ENCODE measurements at regions not wholly inside any gene's neighbourhood (a gene's known extent, or its start where the extent isn't known, plus 50 kb on each side); places are given as distances from the start of the nearest gene placed in this dataset.
"Not testable (repeated sequence)": the region's sequence is repeated elsewhere in the genome, so short reads cannot be mapped to it uniquely, and the experiment has no call there.

- no peak overlapping the region for H3K9ac ChIP-seq (ENCODE audit: low read length)
- H3K4me1 ChIP-seq (ENCODE audit: insufficient read depth, low read length), result no peaks in the 10 kb centered on the region
- no peaks in the 10 kb centered on the region for H3K36me3 ChIP-seq (ENCODE audit: insufficient read depth, low read length)
- H3K27me3 ChIP-seq (ENCODE audit: control insufficient read depth in 1 of 2, insufficient read depth in 2 of 2, low read length in 2 of 2), result no peaks in the 10 kb centered on the region
- H3K4me3 ChIP-seq (ENCODE audit: low read depth in 1 of 2, low read length in 2 of 2), result no peak overlapping the region
- no peaks in the 10 kb centered on the region for H3K9me3 ChIP-seq (ENCODE audit: low read length)
- no peak overlapping the region for H3K27ac ChIP-seq (ENCODE audit: low read depth, low read length)
Measured at GRCh38 chr1:81287411-81288080, 513.2 kb upstream of the ADGRL2 start.

GRCh38 chr1:81270051-81270450 is 530.7 kb upstream of the ADGRL2 start:
- Histone ChIP-seq H3K9me3 (ENCODE audit: low read length) (no peaks in the 10 kb centered on the region), H3K4me1 (ENCODE audit: insufficient read depth, low read length) (no peaks in the 10 kb centered on the region), H3K9ac (ENCODE audit: low read length) (no peak overlapping the region)

DNA sequence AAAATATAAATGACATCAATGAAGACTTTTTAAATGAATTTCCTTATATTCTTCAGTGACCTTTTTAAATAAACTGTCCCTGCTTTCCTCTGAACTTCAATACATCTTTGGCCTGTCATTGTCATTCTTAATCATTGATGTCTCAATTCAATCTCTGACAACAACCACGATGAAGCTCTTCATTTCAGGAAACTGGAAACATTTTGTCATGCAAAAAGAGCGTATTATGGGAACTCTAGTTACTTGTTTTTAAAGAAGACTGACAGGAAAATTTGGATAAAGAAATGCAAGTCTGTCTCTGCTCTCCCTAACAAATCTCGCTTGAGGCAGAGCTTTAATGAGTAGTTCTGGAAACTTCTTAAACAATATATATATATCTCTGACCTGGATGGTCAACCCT is 535.8 kb upstream of the ADGRL2 start:
- no peaks in the 10 kb centered on the region for H3K27me3 ChIP-seq (ENCODE audit: control insufficient read depth in 1 of 2, insufficient read depth in 2 of 2, low read length in 2 of 2)
- no peaks in the 10 kb centered on the region for H3K36me3 ChIP-seq (ENCODE audit: insufficient read depth, low read length)
- no peaks in the 10 kb centered on the region for H3K4me1 ChIP-seq (ENCODE audit: insufficient read depth, low read length)
- H3K4me3 ChIP-seq (ENCODE audit: low read depth in 1 of 2, low read length in 2 of 2), result no peak overlapping the region
- H3K27ac ChIP-seq (ENCODE audit: low read depth, low read length), result no peak overlapping the region
- H3K9me3 ChIP-seq (ENCODE audit: low read length), result no peaks in the 10 kb centered on the region
- H3K9ac ChIP-seq (ENCODE audit: low read length), result no peak overlapping the region

More at GRCh38 chr1:81270051-81270450, 530.7 kb upstream of the ADGRL2 start:
- H3K27ac ChIP-seq (ENCODE audit: low read depth, low read length), result no peak overlapping the region
- no peak overlapping the region for H3K4me3 ChIP-seq (ENCODE audit: low read depth in 1 of 2, low read length in 2 of 2)
- H3K27me3 ChIP-seq (ENCODE audit: control insufficient read depth in 1 of 2, insufficient read depth in 2 of 2, low read length in 2 of 2), result no peaks in the 10 kb centered on the region
- no peaks in the 10 kb centered on the region for H3K36me3 ChIP-seq (ENCODE audit: insufficient read depth, low read length)

DNA sequence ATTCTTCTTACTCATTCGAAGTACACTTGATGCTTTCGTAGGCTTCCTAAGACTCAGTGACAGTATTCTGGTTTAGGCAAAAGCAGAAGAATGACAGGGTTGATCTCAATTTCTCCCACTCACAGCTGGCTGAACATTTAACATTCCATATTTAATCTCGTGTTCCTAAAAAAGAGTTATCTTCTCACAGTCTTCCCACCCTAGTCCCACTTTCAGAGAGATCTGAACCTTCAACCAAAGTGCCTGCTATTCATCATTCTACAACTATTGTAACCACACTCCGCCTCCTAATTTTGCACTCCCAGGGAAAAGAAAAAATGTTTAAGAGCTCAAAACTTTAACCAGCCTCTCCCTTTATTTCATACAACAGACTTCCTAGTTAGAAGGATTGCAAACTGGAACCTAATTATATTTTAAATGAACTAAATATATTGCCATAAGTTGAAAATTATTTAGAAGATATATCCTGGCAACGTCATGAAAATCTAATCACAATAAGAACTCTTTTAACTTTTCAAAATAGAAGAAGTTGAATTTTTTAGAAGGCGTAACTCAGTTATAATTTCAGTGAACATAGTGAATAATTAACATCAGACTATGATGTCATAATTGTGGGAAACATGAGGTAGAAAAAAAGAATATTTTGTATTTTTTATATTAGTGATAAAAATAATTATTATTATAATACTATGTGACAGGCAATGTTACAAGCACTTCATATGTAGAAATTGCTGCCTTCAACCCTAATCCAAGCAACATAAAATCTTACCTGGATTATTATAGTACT is 540.9 kb upstream of the ADGRL2 start:
- Histone ChIP-seq H3K27me3 (ENCODE audit: control insufficient read depth in 1 of 2, insufficient read depth in 2 of 2, low read length in 2 of 2) (no peaks in the 10 kb centered on the region), H3K36me3 (ENCODE audit: insufficient read depth, low read length) (no peaks in the 10 kb centered on the region), H3K4me3 (ENCODE audit: low read depth in 1 of 2, low read length in 2 of 2) (no peak overlapping the region), H3K4me1 (ENCODE audit: insufficient read depth, low read length) (no peaks in the 10 kb centered on the region), H3K9ac (ENCODE audit: low read length) (no peak overlapping the region), H3K27ac (ENCODE audit: low read depth, low read length) (no peak overlapping the region), H3K9me3 (ENCODE audit: low read length) (no peaks in the 10 kb centered on the region)

DNA sequence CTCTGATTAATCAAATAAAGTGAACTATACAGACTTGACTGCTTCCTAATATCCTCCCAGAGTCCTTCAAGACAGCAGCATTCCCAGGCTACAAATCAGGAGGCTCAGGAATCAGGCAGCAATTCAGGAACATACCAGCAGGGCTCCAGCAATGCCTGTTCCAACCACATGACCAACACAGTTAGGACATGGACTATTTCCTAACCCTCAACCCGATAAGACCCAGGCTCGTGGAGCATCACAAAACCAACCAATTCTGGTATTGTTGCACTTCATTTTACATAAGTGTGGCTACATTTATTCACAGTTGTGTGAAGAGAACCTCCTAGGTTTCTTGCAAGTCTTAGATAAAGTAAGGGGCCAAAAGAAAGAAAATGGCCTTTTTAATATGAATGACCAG is 546.2 kb upstream of the ADGRL2 start:
- Histone ChIP-seq H3K4me1 (ENCODE audit: insufficient read depth, low read length) (no peaks in the 10 kb centered on the region), H3K4me3 (ENCODE audit: low read depth in 1 of 2, low read length in 2 of 2) (no peak overlapping the region), H3K27me3 (ENCODE audit: control insufficient read depth in 1 of 2, insufficient read depth in 2 of 2, low read length in 2 of 2) (no peaks in the 10 kb centered on the region), H3K9me3 (ENCODE audit: low read length) (no peaks in the 10 kb centered on the region), H3K27ac (ENCODE audit: low read depth, low read length) (no peak overlapping the region), H3K9ac (ENCODE audit: low read length) (no peak overlapping the region), H3K36me3 (ENCODE audit: insufficient read depth, low read length) (no peaks in the 10 kb centered on the region)

DNA sequence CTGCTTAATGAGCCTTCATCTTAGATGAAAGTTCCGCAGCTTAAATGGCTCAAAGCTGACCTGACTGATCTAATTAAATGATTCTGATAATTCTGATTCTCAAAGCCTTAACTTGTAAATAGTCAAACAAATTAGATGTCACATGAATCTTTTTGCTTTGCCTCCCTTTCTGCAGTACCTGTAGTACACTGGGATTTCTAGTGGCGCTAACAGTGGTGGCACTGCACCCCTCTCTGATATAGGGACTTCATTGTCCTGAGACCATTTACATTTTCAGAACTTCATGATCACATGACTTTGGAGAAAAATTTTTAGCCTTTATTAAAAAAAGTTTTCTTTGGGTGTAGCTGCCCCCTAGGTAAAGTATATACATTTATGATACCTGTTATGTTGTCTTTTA is 546.7 kb upstream of the ADGRL2 start:
- no peak overlapping the region for H3K4me3 ChIP-seq (ENCODE audit: low read depth in 1 of 2, low read length in 2 of 2)
- no peak overlapping the region for H3K27ac ChIP-seq (ENCODE audit: low read depth, low read length)

GRCh38 chr1:81252471-81253151 is 548.1 kb upstream of the ADGRL2 start:
- Histone ChIP-seq H3K9me3 (ENCODE audit: low read length) (no peaks in the 10 kb centered on the region), H3K27ac (ENCODE audit: low read depth, low read length) (no peak overlapping the region)

More for the DNA sequence above, 546.7 kb upstream of the ADGRL2 start:
- no peak overlapping the region for H3K9ac ChIP-seq (ENCODE audit: low read length)
- H3K36me3 ChIP-seq (ENCODE audit: insufficient read depth, low read length), result no peaks in the 10 kb centered on the region
- H3K4me1 ChIP-seq (ENCODE audit: insufficient read depth, low read length), result no peaks in the 10 kb centered on the region
- H3K27me3 ChIP-seq (ENCODE audit: control insufficient read depth in 1 of 2, insufficient read depth in 2 of 2, low read length in 2 of 2), result no peaks in the 10 kb centered on the region
- no peaks in the 10 kb centered on the region for H3K9me3 ChIP-seq (ENCODE audit: low read length)

DNA sequence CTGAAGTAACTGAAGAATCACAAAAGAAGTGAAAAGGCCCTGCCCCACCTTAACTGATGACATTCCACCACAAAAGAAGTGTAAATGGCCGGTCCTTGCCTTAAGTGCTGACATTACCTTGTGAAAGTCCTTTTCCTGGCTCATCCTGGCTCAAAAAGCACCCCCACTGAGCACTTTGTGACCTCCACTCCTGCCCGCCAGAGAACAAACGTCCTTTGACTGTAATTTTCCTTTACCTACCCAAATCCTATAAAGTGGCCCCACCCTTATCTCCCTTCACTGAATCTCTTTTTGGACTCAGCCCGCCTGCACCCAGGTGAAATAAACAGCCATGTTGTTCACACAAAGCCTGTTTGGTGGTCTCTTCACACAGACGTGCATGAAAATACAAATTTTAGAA is 549.9 kb upstream of the ADGRL2 start:
- H3K9ac ChIP-seq (ENCODE audit: low read length); H3K9me3 ChIP-seq (ENCODE audit: low read length); H3K27ac ChIP-seq (ENCODE audit: low read depth, low read length); H3K4me1 ChIP-seq (ENCODE audit: insufficient read depth, low read length); H3K36me3 ChIP-seq (ENCODE audit: insufficient read depth, low read length); H3K4me3 ChIP-seq (ENCODE audit: low read depth in 1 of 2, low read length in 2 of 2); H3K27me3 ChIP-seq (ENCODE audit: control insufficient read depth in 1 of 2, insufficient read depth in 2 of 2, low read length in 2 of 2): not testable (repeated sequence)

More at GRCh38 chr1:81252471-81253151, 548.1 kb upstream of the ADGRL2 start:
- H3K4me3 ChIP-seq (ENCODE audit: low read depth in 1 of 2, low read length in 2 of 2), result no peak overlapping the region
- no peaks in the 10 kb centered on the region for H3K4me1 ChIP-seq (ENCODE audit: insufficient read depth, low read length)
- no peak overlapping the region for H3K9ac ChIP-seq (ENCODE audit: low read length)
- no peaks in the 10 kb centered on the region for H3K27me3 ChIP-seq (ENCODE audit: control insufficient read depth in 1 of 2, insufficient read depth in 2 of 2, low read length in 2 of 2)
- H3K36me3 ChIP-seq (ENCODE audit: insufficient read depth, low read length), result no peaks in the 10 kb centered on the region

DNA sequence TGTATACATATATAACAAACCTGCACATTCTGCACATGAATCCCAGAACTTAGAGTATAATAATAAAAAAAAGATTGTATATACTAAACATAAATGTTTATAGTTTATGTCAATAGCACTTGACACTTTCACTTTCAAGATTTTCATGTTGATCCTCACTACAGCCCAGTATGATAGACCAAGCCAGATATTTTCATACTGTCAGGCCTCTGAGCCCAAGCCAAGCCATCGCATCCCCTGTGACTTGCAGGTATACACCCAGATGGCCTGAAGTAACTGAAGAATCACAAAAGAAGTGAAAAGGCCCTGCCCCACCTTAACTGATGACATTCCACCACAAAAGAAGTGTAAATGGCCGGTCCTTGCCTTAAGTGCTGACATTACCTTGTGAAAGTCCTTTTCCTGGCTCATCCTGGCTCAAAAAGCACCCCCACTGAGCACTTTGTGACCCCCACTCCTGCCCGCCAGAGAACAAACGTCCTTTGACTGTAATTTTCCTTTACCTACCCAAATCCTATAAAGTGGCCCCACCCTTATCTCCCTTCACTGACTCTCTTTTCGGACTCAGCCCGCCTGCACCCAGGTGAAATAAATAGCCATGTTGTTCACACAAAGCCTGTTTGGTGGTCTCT is 555.5 kb upstream of the ADGRL2 start:
- H3K4me1 ChIP-seq (ENCODE audit: insufficient read depth, low read length); H3K27me3 ChIP-seq (ENCODE audit: control insufficient read depth in 1 of 2, insufficient read depth in 2 of 2, low read length in 2 of 2); H3K27ac ChIP-seq (ENCODE audit: low read depth, low read length); H3K9me3 ChIP-seq (ENCODE audit: low read length); H3K9ac ChIP-seq (ENCODE audit: low read length); H3K4me3 ChIP-seq (ENCODE audit: low read depth in 1 of 2, low read length in 2 of 2); H3K36me3 ChIP-seq (ENCODE audit: insufficient read depth, low read length): not testable (repeated sequence)

DNA sequence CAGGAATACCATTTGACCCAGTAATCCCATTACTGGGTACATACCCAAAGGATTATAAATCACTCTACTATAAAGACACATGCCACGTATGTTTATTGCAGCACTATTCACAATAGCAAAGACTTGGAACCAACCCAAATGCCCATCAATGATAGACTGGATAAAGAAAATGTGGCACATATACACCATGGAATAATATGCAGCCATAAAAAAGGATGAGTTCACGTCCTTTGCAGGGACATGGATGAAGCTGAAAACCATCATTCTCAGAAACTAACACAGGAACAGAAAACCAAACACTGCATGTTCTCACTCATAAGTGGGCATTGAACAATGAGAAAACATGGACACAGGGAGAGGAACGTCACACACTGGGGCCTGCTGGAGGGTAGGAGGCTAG is 556.1 kb upstream of the ADGRL2 start:
- not testable (repeated sequence) for H3K27me3 ChIP-seq (ENCODE audit: control insufficient read depth in 1 of 2, insufficient read depth in 2 of 2, low read length in 2 of 2); H3K4me1 ChIP-seq (ENCODE audit: insufficient read depth, low read length); H3K27ac ChIP-seq (ENCODE audit: low read depth, low read length); H3K9ac ChIP-seq (ENCODE audit: low read length); H3K36me3 ChIP-seq (ENCODE audit: insufficient read depth, low read length); H3K9me3 ChIP-seq (ENCODE audit: low read length); H3K4me3 ChIP-seq (ENCODE audit: low read depth in 1 of 2, low read length in 2 of 2)

- Histone ChIP-seq H3K27me3 (ENCODE audit: control insufficient read depth in 1 of 2, insufficient read depth in 2 of 2, low read length in 2 of 2) (no peaks in the 10 kb centered on the region), H3K36me3 (ENCODE audit: insufficient read depth, low read length) (no peaks in the 10 kb centered on the region), H3K27ac (ENCODE audit: low read depth, low read length) (no peak overlapping the region), H3K4me3 (ENCODE audit: low read depth in 1 of 2, low read length in 2 of 2) (no peak overlapping the region), H3K4me1 (ENCODE audit: insufficient read depth, low read length) (no peaks in the 10 kb centered on the region), H3K9me3 (ENCODE audit: low read length) (no peaks in the 10 kb centered on the region), H3K9ac (ENCODE audit: low read length) (no peak overlapping the region)
Measured at GRCh38 chr1:81242103-81242502, 558.6 kb upstream of the ADGRL2 start.
